HEK293T (cell line): ENCODE measurements at regions not wholly inside any gene's neighbourhood (a gene's known extent, or its start where the extent isn't known, plus 50 kb on each side); places are given as distances from the start of the nearest gene placed in this dataset.

ENCODE experiments used
- FOXA1 ChIP-seq: fragments of 450-650 bp; IDR thresholded peaks from 2 replicates; pipeline ENCODE4 v1.6.1; 2016; ENCODE audit warnings: mild to moderate bottlenecking
- FOXM1 ChIP-seq: fragments of 450-650 bp; IDR thresholded peaks from 2 replicates; pipeline ENCODE4 v1.6.1; 2017; ENCODE audit warnings: mild to moderate bottlenecking, borderline replicate concordance
- HDGF ChIP-seq: fragments of 450-650 bp; IDR thresholded peaks from 2 replicates; pipeline ENCODE4 v1.6.1; 2017; ENCODE audit warnings: antibody characterized with exemption, borderline replicate concordance
- NFRKB ChIP-seq: fragments of 450-650 bp; IDR thresholded peaks from 2 replicates; pipeline ENCODE4 v1.6.1; 2016; ENCODE audit warnings: mild to moderate bottlenecking, moderate library complexity
- SP1 ChIP-seq: fragments of 450-650 bp; IDR thresholded peaks from 2 replicates; pipeline ENCODE4 v1.6.1; 2017
- TF ChIP-seq, protein P1 (sequence below): fragments of 450-650 bp; IDR thresholded peaks from 2 replicates; pipeline ENCODE4 v1.6.1; 2016

DNA sequence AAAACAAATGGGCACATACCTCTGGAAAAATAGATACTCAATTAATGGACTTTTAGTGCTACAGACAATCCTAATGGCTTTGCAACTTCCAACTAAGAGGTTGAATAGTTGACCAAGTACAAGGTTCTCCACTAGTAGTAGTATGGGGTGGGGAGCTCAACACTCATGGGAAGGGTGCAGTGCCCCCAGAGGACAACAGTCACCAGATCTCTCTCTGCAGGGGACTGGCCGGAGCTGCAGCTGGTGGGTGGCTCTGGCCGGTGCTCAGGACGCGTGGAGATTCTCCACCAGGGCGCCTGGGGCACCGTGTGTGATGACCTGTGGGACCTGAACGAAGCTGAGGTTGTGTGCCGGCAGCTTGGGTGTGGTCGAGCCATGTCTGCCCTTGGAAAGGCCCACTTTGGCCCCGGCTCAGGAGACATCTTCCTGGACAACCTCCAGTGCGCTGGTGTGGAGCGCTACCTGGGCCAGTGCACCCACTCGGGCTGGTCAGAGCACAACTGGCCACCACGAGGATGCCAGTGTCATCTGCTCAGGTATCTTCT, 68.1 kb downstream of the CUZD1 start:
- TF ChIP-seq NFRKB (no peak), FOXM1 (no peak), HDGF (no peak), SP1 (no peak), FOXA1 (no peak)
- TF ChIP-seq, protein P1, sequence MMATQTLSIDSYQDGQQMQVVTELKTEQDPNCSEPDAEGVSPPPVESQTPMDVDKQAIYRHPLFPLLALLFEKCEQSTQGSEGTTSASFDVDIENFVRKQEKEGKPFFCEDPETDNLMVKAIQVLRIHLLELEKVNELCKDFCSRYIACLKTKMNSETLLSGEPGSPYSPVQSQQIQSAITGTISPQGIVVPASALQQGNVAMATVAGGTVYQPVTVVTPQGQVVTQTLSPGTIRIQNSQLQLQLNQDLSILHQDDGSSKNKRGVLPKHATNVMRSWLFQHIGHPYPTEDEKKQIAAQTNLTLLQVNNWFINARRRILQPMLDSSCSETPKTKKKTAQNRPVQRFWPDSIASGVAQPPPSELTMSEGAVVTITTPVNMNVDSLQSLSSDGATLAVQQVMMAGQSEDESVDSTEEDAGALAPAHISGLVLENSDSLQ, result no peak
